ENCODE measurements at regions not wholly inside any gene's neighbourhood (a gene's known extent, or its start where the extent isn't known, plus 50 kb on each side); places are given as distances from the start of the nearest gene placed in this dataset.

DNA sequence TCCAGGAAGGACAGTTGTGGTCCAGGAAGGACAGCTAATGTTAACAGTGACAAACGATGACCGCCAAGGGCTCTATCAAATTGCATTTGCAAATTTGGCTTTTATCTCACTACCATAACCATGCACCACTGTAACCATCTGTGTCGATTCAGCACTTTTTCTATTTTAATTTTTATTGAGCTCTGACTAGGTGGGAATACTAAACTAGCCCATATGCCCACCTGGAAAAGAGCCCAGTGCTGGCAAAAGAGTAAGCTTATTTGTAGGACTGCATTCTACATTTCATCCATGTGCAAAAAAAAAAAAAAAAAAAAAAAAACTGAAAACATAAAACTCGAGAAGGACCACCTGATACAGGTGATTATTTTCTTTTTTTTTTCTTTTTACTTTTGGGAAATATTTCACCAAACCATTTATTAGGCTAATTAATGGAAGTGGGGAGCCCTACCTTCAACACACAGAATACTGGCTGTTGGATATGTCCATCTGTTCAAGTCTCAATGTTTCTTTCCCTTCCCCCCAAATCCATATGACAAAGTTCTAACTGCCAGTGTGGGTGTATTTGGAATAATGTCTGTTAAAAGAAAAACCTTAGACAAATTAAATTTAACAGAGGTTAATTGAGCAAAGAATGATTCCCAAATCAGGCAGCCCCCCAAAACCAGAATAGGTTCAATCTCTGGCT, 99.5 kb upstream of the MXRA5 start:
- TF ChIP-seq, protein P1, sequence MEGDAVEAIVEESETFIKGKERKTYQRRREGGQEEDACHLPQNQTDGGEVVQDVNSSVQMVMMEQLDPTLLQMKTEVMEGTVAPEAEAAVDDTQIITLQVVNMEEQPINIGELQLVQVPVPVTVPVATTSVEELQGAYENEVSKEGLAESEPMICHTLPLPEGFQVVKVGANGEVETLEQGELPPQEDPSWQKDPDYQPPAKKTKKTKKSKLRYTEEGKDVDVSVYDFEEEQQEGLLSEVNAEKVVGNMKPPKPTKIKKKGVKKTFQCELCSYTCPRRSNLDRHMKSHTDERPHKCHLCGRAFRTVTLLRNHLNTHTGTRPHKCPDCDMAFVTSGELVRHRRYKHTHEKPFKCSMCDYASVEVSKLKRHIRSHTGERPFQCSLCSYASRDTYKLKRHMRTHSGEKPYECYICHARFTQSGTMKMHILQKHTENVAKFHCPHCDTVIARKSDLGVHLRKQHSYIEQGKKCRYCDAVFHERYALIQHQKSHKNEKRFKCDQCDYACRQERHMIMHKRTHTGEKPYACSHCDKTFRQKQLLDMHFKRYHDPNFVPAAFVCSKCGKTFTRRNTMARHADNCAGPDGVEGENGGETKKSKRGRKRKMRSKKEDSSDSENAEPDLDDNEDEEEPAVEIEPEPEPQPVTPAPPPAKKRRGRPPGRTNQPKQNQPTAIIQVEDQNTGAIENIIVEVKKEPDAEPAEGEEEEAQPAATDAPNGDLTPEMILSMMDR (IDR thresholded peaks at IDR 0.05; ENCODE audit: extremely low read depth in 1 of 2, insufficient read depth in 1 of 2, low read depth in 1 of 2, low read length in 2 of 2), result no peak
- no peak for TF ChIP-seq POLR2A (IDR thresholded peaks at IDR 0.05; ENCODE audit: low read depth, low read length)
- TF ChIP-seq EZH2 (IDR thresholded peaks at IDR 0.05; ENCODE audit: borderline replicate concordance, low read depth, low read length, severe bottlenecking), result no peak
- TF ChIP-seq POLR2AphosphoS5 (IDR thresholded peaks at IDR 0.05; ENCODE audit: insufficient read depth, low read depth, low read length), result no peak
- no peak for TF ChIP-seq GATA2 (IDR thresholded peaks at IDR 0.05; ENCODE audit: insufficient read depth, insufficient read length, low read depth, low read length)
- no peak for TF ChIP-seq MYC (IDR thresholded peaks at IDR 0.05; ENCODE audit: low read depth, low read length)
- TF ChIP-seq, protein P2, sequence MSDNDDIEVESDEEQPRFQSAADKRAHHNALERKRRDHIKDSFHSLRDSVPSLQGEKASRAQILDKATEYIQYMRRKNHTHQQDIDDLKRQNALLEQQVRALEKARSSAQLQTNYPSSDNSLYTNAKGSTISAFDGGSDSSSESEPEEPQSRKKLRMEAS (IDR thresholded peaks at IDR 0.05; ENCODE audit: insufficient read depth, insufficient read length), result no peak
- TF ChIP-seq FOS (IDR thresholded peaks at IDR 0.05; ENCODE audit: borderline replicate concordance, insufficient read depth, low read length), result no peak
